Breast epithelium (tissue), 4 donors: ENCODE measurements at regions not wholly inside any gene's neighbourhood (a gene's known extent, or its start where the extent isn't known, plus 50 kb on each side); places are given as distances from the start of the nearest gene placed in this dataset.
"Not testable (repeated sequence)": the region's sequence is repeated elsewhere in the genome, so short reads cannot be mapped to it uniquely, and the experiment has no call there.

Experiments
- DNase-seq, 2 donors: peaks; one replicate each; pipeline ENCODE4 v3.0.0-alpha.2; 2019; ENCODE audit warnings: low spot score in 2 of 2
- H3K27ac ChIP-seq, 2 donors: fragments of 200-600 bp; sonication (generic) in 1 of 2; one replicate each; pipeline ENCODE4 v1.5.1; 2016 to 2019; ENCODE audit warnings: mild to moderate bottlenecking in 1 of 2
- H3K27me3 ChIP-seq, 2 donors: fragments of 200-600 bp; sonication (generic) in 1 of 2; one replicate each; pipeline versions ENCODE4 v1.5.1 to v1.6.0; 2017 to 2019; ENCODE audit warnings: control low read depth in 1 of 2, mild to moderate bottlenecking in 1 of 2
- H3K36me3 ChIP-seq: fragments of 200-600 bp; one replicate; pipeline ENCODE4 v1.5.1; 2019
- H3K4me1 ChIP-seq, 2 donors: fragments of 200-600 bp; sonication (generic); one replicate each; pipeline ENCODE4 v1.5.1; 2016 to 2019; ENCODE audit warnings: control low read depth in 1 of 2
- H3K4me3 ChIP-seq, 3 donors: fragments of 200-600 bp; sonication (generic); 1 replicate in 2 of 3; 2 replicates in 1 of 3; pipeline ENCODE4 v1.5.1; 2016 to 2019; ENCODE audit warnings: mild to moderate bottlenecking in 3 of 3, moderate library complexity in 2 of 3
- H3K9me3 ChIP-seq, 2 donors: fragments of 200-600 bp; sonication (generic) in 1 of 2; one replicate each; pipeline ENCODE4 v1.5.1; 2016 to 2019; ENCODE audit warnings: control low read depth in 1 of 2
- POLR2A ChIP-seq: fragments of 450-650 bp; IDR thresholded peaks from one replicate; pipeline ENCODE4 v1.6.1; 2016; ENCODE audit warnings: antibody characterized with exemption, mild to moderate bottlenecking, moderate library complexity
- POLR2AphosphoS5 ChIP-seq, 3 donors: sonication (generic); formaldehyde crosslinking; IDR thresholded peaks; one replicate each; pipeline ENCODE4 v1.6.1; 2017; ENCODE audit warnings: antibody characterized with exemption in 3 of 3
- intact Hi-C: fragments of 100-400 bp; cut with DNase I; formaldehyde crosslinking; loops from one replicate; pipeline ENCODE4 v1.15.1; 2023; ENCODE audit warnings: low total_unique reads
- TF ChIP-seq, protein P1 (sequence below), 3 donors: fragments of 450-650 bp; IDR thresholded peaks; one replicate each; pipeline ENCODE4 v1.5.1; 2016 to 2017; ENCODE audit warnings: antibody characterized with exemption in 3 of 3, mild to moderate bottlenecking in 3 of 3, moderate library complexity in 3 of 3

DNA sequence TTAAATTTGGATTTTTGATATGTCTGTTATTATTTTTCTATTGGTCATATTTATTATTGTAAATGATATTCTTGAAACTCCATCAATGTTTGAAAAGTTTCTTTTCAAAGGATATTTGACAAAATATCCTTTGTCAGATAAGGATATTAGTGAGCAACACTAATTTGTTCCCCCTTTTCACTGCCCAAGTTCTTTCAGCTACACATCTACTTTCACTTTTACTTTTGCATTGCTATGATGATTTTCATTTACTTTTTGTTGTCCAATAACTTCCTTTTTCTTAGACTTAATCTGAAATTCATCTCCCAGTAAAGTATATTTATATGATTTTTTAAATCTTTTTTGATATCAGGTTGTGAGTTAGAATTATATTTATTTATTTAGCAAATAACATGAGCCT lies 542.3 kb upstream of the ADGRL3 start:
- no peaks in the 10 kb centered on the region for H3K36me3 ChIP-seq
- no peaks in the 10 kb centered on the region for H3K9me3 ChIP-seq
- intact Hi-C loops: no loop called here
- no peak overlapping the region for H3K4me3 ChIP-seq
- H3K27me3 ChIP-seq: no peaks in the 10 kb centered on the region
- H3K4me1 ChIP-seq: no peaks in the 10 kb centered on the region
- TF ChIP-seq, protein P1, sequence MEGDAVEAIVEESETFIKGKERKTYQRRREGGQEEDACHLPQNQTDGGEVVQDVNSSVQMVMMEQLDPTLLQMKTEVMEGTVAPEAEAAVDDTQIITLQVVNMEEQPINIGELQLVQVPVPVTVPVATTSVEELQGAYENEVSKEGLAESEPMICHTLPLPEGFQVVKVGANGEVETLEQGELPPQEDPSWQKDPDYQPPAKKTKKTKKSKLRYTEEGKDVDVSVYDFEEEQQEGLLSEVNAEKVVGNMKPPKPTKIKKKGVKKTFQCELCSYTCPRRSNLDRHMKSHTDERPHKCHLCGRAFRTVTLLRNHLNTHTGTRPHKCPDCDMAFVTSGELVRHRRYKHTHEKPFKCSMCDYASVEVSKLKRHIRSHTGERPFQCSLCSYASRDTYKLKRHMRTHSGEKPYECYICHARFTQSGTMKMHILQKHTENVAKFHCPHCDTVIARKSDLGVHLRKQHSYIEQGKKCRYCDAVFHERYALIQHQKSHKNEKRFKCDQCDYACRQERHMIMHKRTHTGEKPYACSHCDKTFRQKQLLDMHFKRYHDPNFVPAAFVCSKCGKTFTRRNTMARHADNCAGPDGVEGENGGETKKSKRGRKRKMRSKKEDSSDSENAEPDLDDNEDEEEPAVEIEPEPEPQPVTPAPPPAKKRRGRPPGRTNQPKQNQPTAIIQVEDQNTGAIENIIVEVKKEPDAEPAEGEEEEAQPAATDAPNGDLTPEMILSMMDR (IDR thresholded peaks at IDR 0.05): no peak
- H3K27ac ChIP-seq: no peak overlapping the region
- DNase-seq: no peak

DNA sequence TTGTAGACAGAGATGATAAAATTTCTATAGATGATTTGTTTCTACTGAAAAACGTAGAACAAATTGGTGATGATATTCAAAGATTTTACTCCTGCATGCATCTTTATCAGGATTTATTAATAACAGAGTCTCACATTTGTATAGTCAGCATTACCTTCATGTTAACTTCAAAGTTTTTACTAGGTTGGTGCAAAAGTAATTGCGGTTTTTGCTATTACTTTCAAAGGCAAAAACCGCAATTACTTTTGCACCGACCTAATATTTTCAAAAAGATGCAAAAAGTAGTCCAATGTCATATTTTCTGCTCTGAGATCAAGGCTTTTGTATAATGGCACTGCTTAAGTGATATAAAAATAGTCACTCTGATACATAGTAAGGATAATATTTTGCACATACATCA lies 536.4 kb upstream of the ADGRL3 start:
- Histone ChIP-seq H3K36me3 (no peaks in the 10 kb centered on the region), H3K9me3 (no peaks in the 10 kb centered on the region), H3K27ac (no peak overlapping the region), H3K27me3 (no peaks in the 10 kb centered on the region), H3K4me3 (no peak overlapping the region), H3K4me1 (no peaks in the 10 kb centered on the region)
- intact Hi-C loops: no loop called here
- TF ChIP-seq, protein P1 (IDR thresholded peaks at IDR 0.05): no peak
- no peak for TF ChIP-seq POLR2AphosphoS5 (IDR thresholded peaks at IDR 0.05)
- no peak for TF ChIP-seq POLR2A
- no peak for DNase-seq

DNA sequence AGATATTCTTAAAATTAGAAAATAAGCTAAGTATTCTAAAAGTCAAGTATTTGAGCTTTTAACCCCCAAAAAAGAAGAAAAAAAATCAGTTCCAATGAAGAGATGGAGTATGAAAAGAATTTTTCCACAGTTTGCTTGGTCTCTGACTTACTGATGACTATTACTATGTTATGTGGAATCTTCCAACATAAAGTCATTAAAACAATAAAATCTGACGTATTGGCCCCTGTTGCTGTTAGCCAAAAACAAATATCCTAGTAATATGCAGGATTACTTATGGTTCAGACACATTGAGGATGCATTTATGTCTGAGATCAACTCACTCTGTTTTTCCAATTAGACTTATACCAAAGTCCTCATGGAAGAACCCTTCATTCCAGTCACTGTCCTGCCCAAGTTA lies 517.2 kb upstream of the ADGRL3 start:
- intact Hi-C loops: no loop called here
- no peak overlapping the region for H3K27ac ChIP-seq
- no peak for DNase-seq
- TF ChIP-seq POLR2A (no peak), POLR2AphosphoS5 (IDR thresholded peaks at IDR 0.05) (no peak)
- H3K9me3 ChIP-seq: no peaks in the 10 kb centered on the region
- no peaks in the 10 kb centered on the region for H3K27me3 ChIP-seq
- no peaks in the 10 kb centered on the region for H3K36me3 ChIP-seq
- no peak overlapping the region for H3K4me3 ChIP-seq
- H3K4me1 ChIP-seq: no peaks in the 10 kb centered on the region

DNA sequence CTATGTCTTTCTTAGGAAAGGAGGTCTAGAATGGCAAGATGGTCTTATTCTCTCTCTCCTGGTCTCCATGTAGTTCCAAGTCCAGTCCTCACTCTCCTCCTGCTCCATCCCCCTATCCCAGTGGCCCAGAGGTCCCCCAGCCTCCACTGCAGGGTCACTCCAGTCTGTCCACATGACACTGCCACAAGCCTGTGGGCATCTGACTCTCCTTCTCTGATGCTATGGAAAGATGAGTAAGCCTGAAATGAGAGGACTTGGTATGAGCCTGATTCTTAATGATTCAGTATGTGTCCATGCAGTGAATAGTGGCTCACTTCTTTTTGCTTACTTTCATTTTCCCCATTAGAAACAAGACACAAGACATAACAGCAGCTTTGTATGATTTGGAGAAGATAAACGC lies 516.8 kb upstream of the ADGRL3 start:
- Histone ChIP-seq H3K9me3 (no peaks in the 10 kb centered on the region), H3K4me3 (no peak overlapping the region), H3K36me3 (no peaks in the 10 kb centered on the region), H3K4me1 (no peaks in the 10 kb centered on the region), H3K27me3 (no peaks in the 10 kb centered on the region), H3K27ac (peak overlapping the region in 1 of 2 donors; percentile 25)
- no peak for DNase-seq
- intact Hi-C loops: no loop called here
- TF ChIP-seq POLR2A (no peak), POLR2AphosphoS5 (IDR thresholded peaks at IDR 0.05) (no peak)
- TF ChIP-seq, protein P1 (IDR thresholded peaks at IDR 0.05): no peak

DNA sequence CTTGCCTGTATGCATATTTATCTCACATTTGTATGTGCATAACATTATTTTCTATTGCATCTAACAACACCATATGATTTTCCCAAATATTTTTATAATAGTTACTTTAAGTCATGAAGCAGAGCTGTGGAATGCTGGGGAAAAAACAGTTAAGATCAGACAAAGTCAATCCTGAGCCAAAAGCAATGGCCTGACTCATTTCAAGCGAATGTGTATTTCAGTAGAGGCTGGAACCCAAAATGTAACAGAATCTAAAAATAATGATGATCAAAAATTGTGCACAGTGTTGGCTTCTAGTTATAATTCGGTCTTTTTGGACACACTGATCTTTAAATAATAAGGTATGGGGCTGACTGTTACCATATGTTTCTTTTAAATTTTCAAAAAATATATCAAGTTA lies 516.2 kb upstream of the ADGRL3 start:
- Histone ChIP-seq H3K27me3 (no peaks in the 10 kb centered on the region), H3K27ac (no peak overlapping the region), H3K4me3 (no peak overlapping the region), H3K36me3 (no peaks in the 10 kb centered on the region), H3K9me3 (no peaks in the 10 kb centered on the region), H3K4me1 (no peaks in the 10 kb centered on the region)
- DNase-seq: no peak
- intact Hi-C loops: no loop called here
- TF ChIP-seq, protein P1 (IDR thresholded peaks at IDR 0.05): no peak
- no peak for TF ChIP-seq POLR2AphosphoS5 (IDR thresholded peaks at IDR 0.05)
- TF ChIP-seq POLR2A: no peak

DNA sequence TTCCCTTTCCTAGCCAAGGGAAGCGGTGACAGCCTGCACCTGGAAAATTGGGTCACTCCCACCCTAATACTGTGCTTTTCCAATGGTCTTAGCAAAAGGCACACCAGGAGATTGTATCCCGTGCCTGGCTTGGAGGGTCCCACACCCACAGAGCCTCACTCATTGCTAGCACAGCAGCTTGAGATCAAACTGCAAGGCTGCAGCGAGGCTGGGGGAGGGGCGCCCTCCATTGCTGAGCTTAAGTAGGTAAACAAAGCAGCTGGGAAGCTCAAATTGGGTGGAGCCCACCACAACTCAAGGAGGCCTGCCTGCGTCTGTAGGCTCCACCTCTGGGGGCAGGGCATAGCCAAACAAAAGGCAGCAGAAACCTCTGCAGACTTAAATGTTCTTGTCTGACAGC lies 504.1 kb upstream of the ADGRL3 start:
- H3K27ac ChIP-seq, H3K9me3 ChIP-seq, H3K36me3 ChIP-seq, intact Hi-C loops, H3K27me3 ChIP-seq, H3K4me3 ChIP-seq, H3K4me1 ChIP-seq, DNase-seq: not testable (repeated sequence)
